ENCODE measurements at regions not wholly inside any gene's neighbourhood (a gene's known extent, or its start where the extent isn't known, plus 50 kb on each side); places are given as distances from the start of the nearest gene placed in this dataset.

GRCh38 chr7:47684728-47685127, 102.8 kb upstream of the TNS3 start:
- TF ChIP-seq CTCF (IDR thresholded peaks at IDR 0.05) (no peak), POLR2A (IDR thresholded peaks at IDR 0.05) (no peak)
